ENCODE measurements at regions not wholly inside any gene's neighbourhood (a gene's known extent, or its start where the extent isn't known, plus 50 kb on each side); places are given as distances from the start of the nearest gene placed in this dataset.

GRCh38 chr7:115546790-115547189 is 483.8 kb downstream of the TFEC start:
- Histone ChIP-seq H3K9me3 (no peaks in the 10 kb centered on the region), H3K27me3 (ENCODE audit: low read depth) (no peaks in the 10 kb centered on the region), H3K27ac (no peak overlapping the region), H3K4me3 (no peak overlapping the region), H3K36me3 (no peaks in the 10 kb centered on the region), H3K4me1 (no peaks in the 10 kb centered on the region)
- DNase-seq: no peak
- intact Hi-C loops (cut with DNase I): no loop called here
- no peak for ATAC-seq
- no peak for TF ChIP-seq CTCF (IDR thresholded peaks at IDR 0.05)

- no peak for DNase-seq
- Histone ChIP-seq H3K9me3 (no peaks in the 10 kb centered on the region), H3K4me1 (no peaks in the 10 kb centered on the region), H3K27me3 (ENCODE audit: low read depth) (no peaks in the 10 kb centered on the region), H3K4me3 (no peak overlapping the region), H3K27ac (no peak overlapping the region), H3K36me3 (no peaks in the 10 kb centered on the region)
- intact Hi-C loops (cut with DNase I): no loop called here
- no peak for TF ChIP-seq CTCF (IDR thresholded peaks at IDR 0.05)
- no peak for ATAC-seq
These were observed 496.8 kb downstream of the TFEC start for GRCh38 chr7:115533785-115534184.

DNA sequence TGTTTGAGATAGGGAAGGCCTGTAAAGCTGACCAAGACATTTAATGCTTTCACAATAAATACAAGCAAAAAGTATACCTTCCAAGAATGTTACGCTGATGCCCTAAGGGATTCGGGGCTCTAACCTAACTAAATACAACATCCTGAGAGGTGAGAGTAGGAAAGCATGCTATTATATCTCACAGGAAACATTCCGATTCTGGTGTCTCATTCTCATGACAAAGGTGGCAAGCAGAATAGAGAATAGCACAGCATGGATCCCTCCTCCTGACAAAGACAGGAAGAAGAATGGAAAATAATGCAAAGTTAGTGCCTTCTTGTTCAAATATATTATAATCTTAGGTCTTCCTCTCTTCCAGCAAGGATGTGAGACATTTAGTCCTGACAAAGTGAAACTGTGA is 504.3 kb downstream of the TFEC start:
- Histone ChIP-seq H3K27me3 (ENCODE audit: low read depth) (no peaks in the 10 kb centered on the region), H3K27ac (no peak overlapping the region), H3K4me3 (no peak overlapping the region), H3K9me3 (peaks cover 7% of the 10 kb centered on the region), H3K4me1 (no peaks in the 10 kb centered on the region), H3K36me3 (no peaks in the 10 kb centered on the region)
- ATAC-seq (no peak), DNase-seq (no peak)
- TF ChIP-seq CTCF (IDR thresholded peaks at IDR 0.05): no peak
- intact Hi-C loops (cut with DNase I): no loop called here

- DNase-seq: no peak
- Histone ChIP-seq H3K4me3 (no peak overlapping the region), H3K27ac (no peak overlapping the region), H3K36me3 (no peaks in the 10 kb centered on the region), H3K9me3 (peaks cover 7% of the 10 kb centered on the region), H3K4me1 (no peaks in the 10 kb centered on the region), H3K27me3 (ENCODE audit: low read depth) (no peaks in the 10 kb centered on the region)
- TF ChIP-seq CTCF (IDR thresholded peaks at IDR 0.05): no peak
- intact Hi-C loops (cut with DNase I): no loop called here
- no peak for ATAC-seq
These were observed 508.4 kb downstream of the TFEC start for GRCh38 chr7:115522174-115522573.

DNA sequence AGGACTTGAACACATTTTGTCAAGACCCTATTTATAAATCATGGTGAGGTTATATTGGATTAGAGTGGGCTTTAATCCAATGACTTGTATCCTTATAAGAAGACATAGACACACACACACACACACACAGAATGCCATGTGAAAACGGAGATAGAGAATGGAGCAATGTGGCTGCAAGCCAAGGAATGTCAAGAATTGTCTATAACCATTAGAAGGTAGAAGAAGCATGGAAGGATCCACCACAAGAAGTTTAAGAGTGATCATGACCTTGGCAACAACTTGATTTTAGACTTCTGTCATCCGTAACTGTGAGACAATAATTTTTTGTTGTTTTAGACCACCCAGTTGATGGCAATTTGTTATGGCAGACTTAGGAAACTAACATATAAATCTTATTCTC is 514.2 kb downstream of the TFEC start:
- TF ChIP-seq CTCF (IDR thresholded peaks at IDR 0.05): no peak
- Histone ChIP-seq H3K4me1 (no peaks in the 10 kb centered on the region), H3K36me3 (no peaks in the 10 kb centered on the region), H3K9me3 (no peaks in the 10 kb centered on the region), H3K27ac (no peak overlapping the region), H3K4me3 (no peak overlapping the region), H3K27me3 (ENCODE audit: low read depth) (no peaks in the 10 kb centered on the region)
- DNase-seq (no peak), ATAC-seq (no peak)
- intact Hi-C loops (cut with DNase I): no loop called here

DNA sequence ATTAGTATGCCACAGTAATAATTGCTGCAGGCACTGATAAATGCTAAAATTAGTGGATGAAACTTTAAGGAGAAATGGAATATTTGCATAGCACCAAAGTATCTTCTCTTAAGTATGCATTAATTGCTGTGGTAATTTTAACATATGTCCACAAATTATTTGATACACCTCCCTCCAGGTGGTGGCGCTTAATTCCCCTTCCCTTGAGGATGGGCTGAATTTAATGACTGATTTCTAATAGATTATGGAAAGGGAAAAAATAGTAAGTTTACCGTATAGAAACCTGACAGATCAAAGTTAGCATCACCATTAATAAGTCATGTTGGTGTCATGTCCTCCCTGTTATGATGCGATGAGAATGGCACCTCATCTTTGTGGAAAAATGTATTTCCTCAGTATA is 519.2 kb downstream of the TFEC start:
- ATAC-seq (no peak), DNase-seq (no peak)
- Histone ChIP-seq H3K9me3 (no peaks in the 10 kb centered on the region), H3K27me3 (ENCODE audit: low read depth) (no peaks in the 10 kb centered on the region), H3K36me3 (no peaks in the 10 kb centered on the region), H3K4me1 (no peaks in the 10 kb centered on the region), H3K27ac (no peak overlapping the region), H3K4me3 (no peak overlapping the region)
- TF ChIP-seq CTCF (IDR thresholded peaks at IDR 0.05): no peak
- intact Hi-C loops (cut with DNase I): no loop called here

Data from lower lobe of right lung (tissue), 2 donors.